HG03103 (cell line): ENCODE measurements at regions not wholly inside any gene's neighbourhood (a gene's known extent, or its start where the extent isn't known, plus 50 kb on each side); places are given as distances from the start of the nearest gene placed in this dataset.
"Not testable (repeated sequence)": the region's sequence is repeated elsewhere in the genome, so short reads cannot be mapped to it uniquely, and the experiment has no call there.

Experiments used
- ATAC-seq: cut with Tn5 transposase; IDR thresholded peaks from one replicate; pipeline ENCODE4 v1.9.1; 2021; ENCODE audit warnings: low read depth; ENCODE audit not compliant: unreplicated experiment

DNA sequence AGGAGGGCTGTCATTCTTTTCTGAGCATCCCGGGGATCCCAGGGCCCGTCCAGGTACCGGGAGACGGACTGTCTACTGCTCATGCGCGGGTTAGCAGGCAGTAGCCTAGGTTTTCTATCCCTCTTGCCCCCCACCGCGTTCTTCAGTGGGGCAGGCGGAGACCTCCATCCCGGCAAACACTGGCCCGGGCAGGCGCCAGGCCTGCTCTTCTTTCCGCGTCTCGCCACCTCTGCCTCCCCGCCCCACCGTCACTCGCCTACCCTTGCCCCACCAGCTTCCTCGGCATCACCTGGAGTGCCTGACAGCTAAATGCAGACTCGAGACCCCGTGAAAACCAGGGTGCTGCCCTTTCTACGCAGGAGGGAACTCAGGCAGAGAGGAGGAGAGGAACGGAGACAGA lies 1937.7 kb upstream of the DEFB115 start:
- ATAC-seq = no peak

DNA sequence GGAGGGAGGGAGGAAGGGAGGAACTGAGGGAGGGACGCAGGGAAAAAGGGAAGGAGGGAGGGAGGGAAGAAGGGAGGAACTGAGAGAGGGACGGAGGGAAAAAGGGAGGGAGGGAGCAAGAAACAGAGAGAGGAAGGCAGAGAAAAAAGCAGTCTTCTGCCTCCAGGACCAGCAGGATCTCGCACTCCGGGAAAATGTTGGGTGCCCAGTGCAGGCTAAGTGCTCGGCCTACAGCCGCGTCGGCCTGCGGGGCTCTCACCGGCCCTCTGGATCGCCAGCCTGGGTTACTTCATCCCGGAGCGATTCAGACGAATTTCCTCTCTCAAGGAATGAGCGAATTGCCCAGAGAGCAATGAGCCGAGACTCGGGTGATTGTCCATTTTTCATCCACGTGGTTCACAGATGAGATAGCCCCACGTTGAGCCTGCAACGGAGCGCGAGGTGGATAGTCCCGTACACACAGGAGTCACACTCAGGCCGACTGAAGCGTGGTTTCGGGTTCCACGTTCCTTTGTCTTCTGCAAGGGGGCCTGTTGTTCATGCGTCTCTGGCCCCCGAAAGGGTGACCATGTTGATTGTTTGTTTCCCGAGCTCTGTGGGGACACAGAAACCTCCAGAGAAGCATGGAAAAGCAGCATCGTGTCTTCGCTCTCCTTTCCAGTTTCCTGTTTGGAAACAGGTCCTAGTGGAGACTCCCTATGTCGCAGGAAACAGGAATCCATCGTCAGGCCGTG lies 1937.1 kb upstream of the DEFB115 start:
- ATAC-seq = not testable (repeated sequence)

DNA sequence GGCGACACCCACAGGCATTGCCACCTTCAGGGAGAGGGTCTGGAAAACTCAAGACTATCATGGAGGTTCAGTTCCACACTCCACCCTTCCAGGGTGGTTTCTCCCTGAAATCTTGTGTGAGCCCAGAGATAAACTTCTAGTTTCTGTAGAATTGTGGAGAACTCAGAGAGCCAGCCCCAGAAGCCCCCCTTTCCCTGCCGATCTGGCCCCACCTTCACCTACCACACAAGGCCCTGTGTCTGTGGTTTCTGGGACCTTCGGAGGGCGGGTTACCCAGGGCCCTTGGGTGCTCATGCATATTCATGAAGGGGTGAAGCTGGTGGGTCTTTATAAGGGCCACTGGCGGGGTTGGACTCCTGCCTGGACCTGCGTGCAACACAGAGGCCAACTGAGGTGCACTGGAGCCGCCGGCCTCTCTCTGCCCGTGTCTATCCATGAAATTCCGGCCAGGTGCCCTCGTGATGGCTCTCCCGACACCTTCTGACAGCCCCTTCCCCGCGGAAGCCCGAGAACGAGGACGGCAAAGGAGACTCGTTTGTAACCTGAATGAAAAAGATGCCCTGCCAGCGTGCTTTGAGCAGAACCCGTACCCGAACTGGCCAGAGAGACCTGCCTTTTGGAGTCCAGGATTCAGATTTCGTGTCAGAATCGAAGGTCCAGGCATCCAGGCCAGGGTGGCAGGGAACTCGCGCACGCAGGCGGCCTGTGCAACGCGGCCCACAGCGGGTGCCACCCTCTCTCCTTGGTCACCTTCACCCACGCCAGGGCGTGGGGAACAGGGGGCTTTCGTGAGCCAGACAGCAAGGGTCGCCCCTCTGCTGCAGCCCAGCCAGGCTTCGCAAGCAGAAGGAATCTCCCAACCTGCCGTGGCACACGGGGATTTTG lies 1933.6 kb upstream of the DEFB115 start:
- ATAC-seq = not testable (repeated sequence)

GRCh38 chr20:29324516-29325303 lies 1932.8 kb upstream of the DEFB115 start:
- not testable (repeated sequence) for ATAC-seq

GRCh38 chr20:29325304-29325640 lies 1932.2 kb upstream of the DEFB115 start:
- no peak for ATAC-seq

- ATAC-seq = not testable (repeated sequence)
Observed at GRCh38 chr20:29325781-29326180, 1931.7 kb upstream of the DEFB115 start.

GRCh38 chr20:29326376-29327070 lies 1930.9 kb upstream of the DEFB115 start:
- no peak for ATAC-seq

- not testable (repeated sequence) for ATAC-seq
Observed at GRCh38 chr20:29327600-29328420, 1929.7 kb upstream of the DEFB115 start.

- not testable (repeated sequence) for ATAC-seq
Observed at GRCh38 chr20:29330429-29331115, 1926.9 kb upstream of the DEFB115 start.

DNA sequence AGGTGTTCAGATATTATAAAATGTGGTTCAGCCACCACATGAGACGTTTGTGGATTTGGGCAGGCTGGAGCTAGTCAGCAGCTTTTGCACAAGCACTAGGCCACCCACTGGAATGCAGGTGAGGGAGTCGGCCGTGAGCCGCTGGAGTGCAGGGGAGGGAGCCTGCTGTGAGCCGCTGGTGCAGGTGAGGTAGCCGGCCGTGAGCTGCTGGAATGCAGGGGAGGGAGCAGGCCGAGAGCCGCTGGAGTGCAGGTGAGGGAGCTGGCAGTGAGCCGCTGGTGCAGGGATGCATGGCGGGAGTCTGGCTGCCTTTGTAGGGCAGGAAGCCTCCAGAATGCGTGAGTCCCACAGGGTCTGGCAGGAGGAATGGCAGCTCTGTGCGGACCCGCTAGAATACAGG lies 1907.6 kb upstream of the DEFB115 start:
- ATAC-seq = no peak

- ATAC-seq = not testable (repeated sequence)
Observed at GRCh38 chr20:29375937-29376336, 1881.5 kb upstream of the DEFB115 start.

DNA sequence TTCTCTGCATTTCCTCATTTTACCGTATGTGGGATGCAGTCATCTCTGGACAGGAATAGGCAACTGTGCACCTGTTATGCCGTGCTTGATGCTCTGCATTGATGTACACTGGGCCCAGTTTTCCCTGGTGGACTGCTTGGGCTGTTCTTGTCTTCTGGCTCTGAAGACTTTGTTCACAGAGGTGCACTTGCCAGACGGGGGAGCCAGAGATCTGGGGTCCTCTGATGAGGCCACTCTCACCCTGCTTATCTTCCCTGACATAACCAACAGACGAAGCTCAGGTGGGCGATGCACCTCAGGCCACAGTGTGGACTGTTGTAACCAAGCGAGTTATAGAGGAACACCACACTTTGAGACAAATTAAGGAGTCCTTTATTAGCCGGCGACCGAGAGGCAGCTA lies 1864.6 kb upstream of the DEFB115 start:
- ATAC-seq = not testable (repeated sequence)

GRCh38 chr20:29408034-29408695 lies 1849.3 kb upstream of the DEFB115 start:
- no peak for ATAC-seq

GRCh38 chr20:29408707-29409106 lies 1848.8 kb upstream of the DEFB115 start:
- not testable (repeated sequence) for ATAC-seq

- not testable (repeated sequence) for ATAC-seq
Observed at GRCh38 chr20:29409160-29409689, 1848.2 kb upstream of the DEFB115 start.

DNA sequence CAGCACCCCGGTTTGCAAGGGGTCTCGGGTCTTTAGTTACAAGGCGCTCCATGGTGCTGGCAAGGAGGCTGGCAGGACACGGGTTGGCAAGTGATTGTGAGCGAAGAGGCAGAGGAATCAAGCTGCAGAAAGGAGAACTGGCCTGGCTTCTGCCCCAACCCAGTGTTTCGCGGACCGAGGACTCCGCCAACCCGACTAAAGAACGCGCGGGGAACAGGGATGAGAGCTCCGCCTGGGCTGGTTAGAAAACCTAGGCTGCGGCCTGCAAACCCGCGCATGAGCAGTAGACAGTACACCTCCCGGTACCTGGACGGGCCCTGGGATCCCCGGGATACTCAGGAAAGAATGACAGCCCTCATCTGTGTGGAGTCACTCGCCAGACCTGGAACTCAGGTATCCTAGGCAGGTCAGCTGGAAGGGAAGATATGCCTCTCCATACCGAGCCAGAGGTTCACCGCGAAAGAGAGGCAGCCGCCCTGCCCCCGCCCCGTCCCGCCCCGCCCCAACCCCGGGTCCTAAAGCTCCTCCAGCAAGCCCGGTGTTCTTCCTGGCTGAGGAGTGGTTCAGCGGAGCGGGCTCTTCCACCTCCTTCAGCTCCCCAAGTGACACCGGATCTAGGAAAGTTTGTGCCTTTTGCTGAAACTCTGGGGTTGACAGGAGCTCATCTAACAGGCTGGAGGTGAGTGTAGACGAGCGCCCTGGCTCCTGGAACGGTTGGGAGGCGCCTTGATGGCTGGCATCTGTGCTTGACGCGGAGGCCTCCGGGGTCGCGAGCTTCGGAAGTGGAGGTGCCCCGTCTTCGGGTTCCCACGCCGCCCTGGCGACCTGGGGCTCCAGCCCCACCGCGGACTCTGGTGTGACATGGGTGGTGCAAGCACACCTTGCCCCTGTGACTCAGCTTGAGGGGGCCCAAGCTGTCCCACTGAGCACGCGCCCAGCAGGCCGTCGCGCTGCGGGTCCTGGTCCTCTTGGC lies 1847.3 kb upstream of the DEFB115 start:
- no peak for ATAC-seq
